ENCODE measurements at regions not wholly inside any gene's neighbourhood (a gene's known extent, or its start where the extent isn't known, plus 50 kb on each side); places are given as distances from the start of the nearest gene placed in this dataset.

- TF ChIP-seq CTCF (IDR thresholded peaks at IDR 0.05) (no peak), POLR2A (IDR thresholded peaks at IDR 0.05) (no peak)
Observed at GRCh38 chr10:47078393-47079203, 167.4 kb downstream of the PTPN20 start.
